CD4-positive, alpha-beta T cell treated with Interleukin-1 beta for 1 hour (primary cell): ENCODE measurements at regions not wholly inside any gene's neighbourhood (a gene's known extent, or its start where the extent isn't known, plus 50 kb on each side); places are given as distances from the start of the nearest gene placed in this dataset.
"Not testable (repeated sequence)": the region's sequence is repeated elsewhere in the genome, so short reads cannot be mapped to it uniquely, and the experiment has no call there.

Source experiments
- DNase-seq, 2 donors: peaks; one replicate each; pipeline ENCODE4 v3.0.0-alpha.2; 2020 to 2022

GRCh38 chr13:111627596-111627995 is 307.2 kb downstream of the TEX29 start:
- no peak for DNase-seq

- no peak for DNase-seq
Observed at GRCh38 chr13:111629016-111629415, 308.6 kb downstream of the TEX29 start.

GRCh38 chr13:111629457-111629856 is 309.0 kb downstream of the TEX29 start:
- no peak for DNase-seq

GRCh38 chr13:111629926-111630325 is 309.5 kb downstream of the TEX29 start:
- no peak for DNase-seq

GRCh38 chr13:111630406-111630805 is 310.0 kb downstream of the TEX29 start:
- DNase-seq = no peak

- DNase-seq = not testable (repeated sequence)
Observed at GRCh38 chr13:111631271-111631670, 310.8 kb downstream of the TEX29 start.

- no peak for DNase-seq
Observed at GRCh38 chr13:111632906-111633305, 312.5 kb downstream of the TEX29 start.

- no peak for DNase-seq
Observed at GRCh38 chr13:111633401-111633800, 313.0 kb downstream of the TEX29 start.

GRCh38 chr13:111634410-111634809 is 314.0 kb downstream of the TEX29 start:
- DNase-seq = no peak

- no peak for DNase-seq
Observed at GRCh38 chr13:111636271-111636670, 315.8 kb downstream of the TEX29 start.

- no peak for DNase-seq
Observed at GRCh38 chr13:111636804-111637203, 316.4 kb downstream of the TEX29 start.

GRCh38 chr13:111637365-111637764 is 316.9 kb downstream of the TEX29 start:
- DNase-seq = no peak

GRCh38 chr13:111638233-111638632 is 317.8 kb downstream of the TEX29 start:
- DNase-seq = no peak

- DNase-seq = no peak
Observed at GRCh38 chr13:111639196-111639705, 318.8 kb downstream of the TEX29 start.

- no peak for DNase-seq
Observed at GRCh38 chr13:111640006-111640405, 319.6 kb downstream of the TEX29 start.

- DNase-seq = no peak
Observed at GRCh38 chr13:111640476-111640875, 320.0 kb downstream of the TEX29 start.

GRCh38 chr13:111642156-111642767 is 321.8 kb downstream of the TEX29 start:
- no peak for DNase-seq

- no peak for DNase-seq
Observed at GRCh38 chr13:111644750-111645149, 324.3 kb downstream of the TEX29 start.

- no peak for DNase-seq
Observed at GRCh38 chr13:111645198-111645597, 324.8 kb downstream of the TEX29 start.

- no peak for DNase-seq
Observed at GRCh38 chr13:111645598-111646455, 325.4 kb downstream of the TEX29 start.

- DNase-seq = no peak
Observed at GRCh38 chr13:111646456-111646855, 326.0 kb downstream of the TEX29 start.

GRCh38 chr13:111648885-111649284 is 328.4 kb downstream of the TEX29 start:
- no peak for DNase-seq

GRCh38 chr13:111650626-111651025 is 330.2 kb downstream of the TEX29 start:
- DNase-seq = no peak

GRCh38 chr13:111652676-111653075 is 332.2 kb downstream of the TEX29 start:
- DNase-seq = no peak
